Activated B cell treated with CpG ODN at 0.5 μM for 24 hours (primary cell): ENCODE measurements at regions not wholly inside any gene's neighbourhood (a gene's known extent, or its start where the extent isn't known, plus 50 kb on each side); places are given as distances from the start of the nearest gene placed in this dataset.
"Not testable (repeated sequence)": the region's sequence is repeated elsewhere in the genome, so short reads cannot be mapped to it uniquely, and the experiment has no call there.

Source experiments
- ATAC-seq: fragments of 200-7000 bp; cut with Tn5 transposase; one replicate; pipeline ENCODE4 v1.10.0; 2021; ENCODE audit warnings: low read depth, mild to moderate bottlenecking, moderate library complexity
- CTCF ChIA-PET: fragments of 350-600 bp; sonication (Branson Sonifier 250); formaldehyde crosslinking; loops from one replicate; lab custom pipeline; 2021; ENCODE audit warnings: antibody characterized with exemption; lab: Charles Lee
- POLR2A ChIA-PET: fragments of 350-600 bp; sonication (Branson Sonifier 250); formaldehyde crosslinking; loops from one replicate; lab custom pipeline; 2021; ENCODE audit warnings: antibody characterized with exemption; lab: Charles Lee
- DNase-seq: peaks from one replicate; pipeline ENCODE4 v3.0.0; 2022
- H3K27ac Mint-ChIP-seq: one replicate; pipeline ENCODE4 v1.8.0; 2020; ENCODE audit warnings: mixed read lengths
- H3K27me3 Mint-ChIP-seq: one replicate; pipeline ENCODE4 v1.8.0; 2021; ENCODE audit warnings: mixed read lengths
- H3K36me3 Mint-ChIP-seq: one replicate; pipeline ENCODE4 v1.8.0; 2021; ENCODE audit warnings: low read depth, mixed read lengths
- H3K4me1 Mint-ChIP-seq: one replicate; pipeline ENCODE4 v1.8.0; 2021; ENCODE audit warnings: mixed read lengths
- H3K4me3 Mint-ChIP-seq: one replicate; pipeline ENCODE4 v1.8.0; 2020; ENCODE audit warnings: mild to moderate bottlenecking, mixed read lengths
- H3K9me3 Mint-ChIP-seq: one replicate; pipeline ENCODE4 v1.8.0; 2020; ENCODE audit warnings: mixed read lengths
- intact Hi-C: fragments of 100-400 bp; cut with micrococcal nuclease; formaldehyde crosslinking; loops from one replicate; pipeline ENCODE4 v1.15.1; 2024
- TF ChIP-seq, protein P1 (sequence below): fragments of 200-600 bp; IDR thresholded peaks from one replicate; pipeline ENCODE4 v1.8.0; 2022; ENCODE audit warnings: antibody characterized with exemption, mild to moderate bottlenecking

- ATAC-seq: no peak
These were observed 280.9 kb upstream of the CYLC2 start for GRCh38 chr9:102714184-102714583.

GRCh38 chr9:102712910-102713309 is 282.2 kb upstream of the CYLC2 start:
- H3K9me3 Mint-ChIP-seq: peaks cover 10% of the 10 kb centered on the region
- H3K27ac Mint-ChIP-seq, H3K4me3 Mint-ChIP-seq, DNase-seq, CTCF ChIA-PET, ATAC-seq, H3K27me3 Mint-ChIP-seq, intact Hi-C loops, H3K4me1 Mint-ChIP-seq, H3K36me3 Mint-ChIP-seq, POLR2A ChIA-PET: not testable (repeated sequence)

More at GRCh38 chr9:102714184-102714583, 280.9 kb upstream of the CYLC2 start:
- Mint-ChIP-seq H3K27ac (no peak overlapping the region), H3K4me3 (no peak overlapping the region), H3K36me3 (no peaks in the 10 kb centered on the region), H3K9me3 (peaks cover 10% of the 10 kb centered on the region), H3K4me1 (no peaks in the 10 kb centered on the region), H3K27me3 (no peaks in the 10 kb centered on the region)
- intact Hi-C loops: no loop called here
- TF ChIP-seq, protein P1, sequence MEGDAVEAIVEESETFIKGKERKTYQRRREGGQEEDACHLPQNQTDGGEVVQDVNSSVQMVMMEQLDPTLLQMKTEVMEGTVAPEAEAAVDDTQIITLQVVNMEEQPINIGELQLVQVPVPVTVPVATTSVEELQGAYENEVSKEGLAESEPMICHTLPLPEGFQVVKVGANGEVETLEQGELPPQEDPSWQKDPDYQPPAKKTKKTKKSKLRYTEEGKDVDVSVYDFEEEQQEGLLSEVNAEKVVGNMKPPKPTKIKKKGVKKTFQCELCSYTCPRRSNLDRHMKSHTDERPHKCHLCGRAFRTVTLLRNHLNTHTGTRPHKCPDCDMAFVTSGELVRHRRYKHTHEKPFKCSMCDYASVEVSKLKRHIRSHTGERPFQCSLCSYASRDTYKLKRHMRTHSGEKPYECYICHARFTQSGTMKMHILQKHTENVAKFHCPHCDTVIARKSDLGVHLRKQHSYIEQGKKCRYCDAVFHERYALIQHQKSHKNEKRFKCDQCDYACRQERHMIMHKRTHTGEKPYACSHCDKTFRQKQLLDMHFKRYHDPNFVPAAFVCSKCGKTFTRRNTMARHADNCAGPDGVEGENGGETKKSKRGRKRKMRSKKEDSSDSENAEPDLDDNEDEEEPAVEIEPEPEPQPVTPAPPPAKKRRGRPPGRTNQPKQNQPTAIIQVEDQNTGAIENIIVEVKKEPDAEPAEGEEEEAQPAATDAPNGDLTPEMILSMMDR: no peak
- POLR2A ChIA-PET: no interaction called here
- CTCF ChIA-PET: no interaction called here
- DNase-seq: no peak

DNA sequence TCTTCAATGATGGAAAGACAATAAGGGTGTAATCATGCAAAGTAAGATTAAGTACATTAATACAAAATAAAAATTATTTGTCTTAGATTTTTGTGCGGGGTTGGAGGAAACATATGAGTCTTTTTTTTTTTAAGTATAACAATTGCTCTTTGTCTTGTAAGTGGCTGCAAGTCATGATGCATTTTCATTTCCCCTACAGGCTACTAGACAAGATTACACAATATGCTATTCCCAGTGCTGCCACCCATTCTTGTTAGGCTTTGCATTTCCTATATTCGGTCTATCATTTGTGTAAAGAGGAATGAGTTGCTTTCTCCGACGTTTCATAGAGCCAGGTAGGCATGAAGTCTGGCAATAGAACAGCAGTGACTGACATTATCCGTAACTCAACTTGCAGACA is 294.2 kb upstream of the CYLC2 start:
- Mint-ChIP-seq H3K4me1 (no peaks in the 10 kb centered on the region), H3K4me3 (no peak overlapping the region), H3K27me3 (no peaks in the 10 kb centered on the region), H3K9me3 (no peaks in the 10 kb centered on the region), H3K36me3 (no peaks in the 10 kb centered on the region), H3K27ac (no peak overlapping the region)
- intact Hi-C loops: no loop called here
- CTCF ChIA-PET: no interaction called here
- TF ChIP-seq, protein P1: no peak
- no peak for ATAC-seq
- POLR2A ChIA-PET: no interaction called here
- DNase-seq: no peak

DNA sequence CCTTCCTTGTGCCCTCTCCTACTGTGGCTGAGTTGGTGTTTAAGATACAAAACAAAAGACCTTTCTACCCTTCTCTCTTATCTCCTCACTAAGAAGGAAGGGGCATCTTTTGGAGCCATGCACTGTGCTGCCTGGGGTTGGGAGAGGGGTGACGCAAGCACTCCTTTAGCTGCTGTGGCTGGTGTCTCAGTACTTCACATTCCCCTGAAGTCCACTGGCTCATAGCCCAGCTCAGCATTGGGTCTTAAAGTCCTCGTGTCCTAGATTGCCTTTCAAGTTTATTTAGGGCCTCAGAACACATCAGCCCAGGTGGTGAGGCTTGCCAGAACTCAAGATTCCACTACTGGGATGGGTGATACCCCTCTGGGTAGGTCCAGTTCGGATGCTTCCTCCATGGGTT is 325.9 kb upstream of the CYLC2 start:
- Mint-ChIP-seq H3K36me3 (no peaks in the 10 kb centered on the region), H3K27ac (no peak overlapping the region), H3K9me3 (peaks cover 11% of the 10 kb centered on the region), H3K27me3 (no peaks in the 10 kb centered on the region), H3K4me3 (no peak overlapping the region), H3K4me1 (no peaks in the 10 kb centered on the region)
- ChIA-PET POLR2A (no interaction called here), CTCF (no interaction called here)
- DNase-seq (no peak), ATAC-seq (no peak)
- intact Hi-C loops: no loop called here
- TF ChIP-seq, protein P1: no peak

GRCh38 chr9:102652471-102652870 is 342.7 kb upstream of the CYLC2 start:
- DNase-seq (no peak), ATAC-seq (no peak)
- H3K27me3 Mint-ChIP-seq: no peaks in the 10 kb centered on the region
- H3K9me3 Mint-ChIP-seq: peaks cover 2% of the 10 kb centered on the region
- H3K4me3 Mint-ChIP-seq: no peak overlapping the region
- TF ChIP-seq, protein P1: no peak
- H3K4me1 Mint-ChIP-seq: no peaks in the 10 kb centered on the region
- intact Hi-C loops: no loop called here
- H3K36me3 Mint-ChIP-seq: no peaks in the 10 kb centered on the region
- ChIA-PET CTCF (no interaction called here), POLR2A (no interaction called here)
- no peak overlapping the region for H3K27ac Mint-ChIP-seq

GRCh38 chr9:102650896-102651295 is 344.2 kb upstream of the CYLC2 start:
- H3K9me3 Mint-ChIP-seq: peaks cover 2% of the 10 kb centered on the region

More at GRCh38 chr9:102650896-102651295, 344.2 kb upstream of the CYLC2 start:
- ChIA-PET CTCF (no interaction called here), POLR2A (no interaction called here)
- no peaks in the 10 kb centered on the region for H3K4me1 Mint-ChIP-seq
- TF ChIP-seq, protein P1: no peak
- intact Hi-C loops: no loop called here
- DNase-seq (no peak), ATAC-seq (no peak)
- H3K36me3 Mint-ChIP-seq: no peaks in the 10 kb centered on the region
- H3K27ac Mint-ChIP-seq: no peak overlapping the region
- H3K4me3 Mint-ChIP-seq: no peak overlapping the region
- H3K27me3 Mint-ChIP-seq: no peaks in the 10 kb centered on the region
